ENCODE measurements at regions not wholly inside any gene's neighbourhood (a gene's known extent, or its start where the extent isn't known, plus 50 kb on each side); places are given as distances from the start of the nearest gene placed in this dataset.
"Not testable (repeated sequence)": the region's sequence is repeated elsewhere in the genome, so short reads cannot be mapped to it uniquely, and the experiment has no call there.

- DNase-seq: no peak
- TF ChIP-seq POLR2A (IDR thresholded peaks at IDR 0.05) (no peak), POLR2AphosphoS5 (IDR thresholded peaks at IDR 0.05) (no peak), EP300 (IDR thresholded peaks at IDR 0.05; ENCODE audit: low read depth) (no peak)
- TF ChIP-seq, protein P1, sequence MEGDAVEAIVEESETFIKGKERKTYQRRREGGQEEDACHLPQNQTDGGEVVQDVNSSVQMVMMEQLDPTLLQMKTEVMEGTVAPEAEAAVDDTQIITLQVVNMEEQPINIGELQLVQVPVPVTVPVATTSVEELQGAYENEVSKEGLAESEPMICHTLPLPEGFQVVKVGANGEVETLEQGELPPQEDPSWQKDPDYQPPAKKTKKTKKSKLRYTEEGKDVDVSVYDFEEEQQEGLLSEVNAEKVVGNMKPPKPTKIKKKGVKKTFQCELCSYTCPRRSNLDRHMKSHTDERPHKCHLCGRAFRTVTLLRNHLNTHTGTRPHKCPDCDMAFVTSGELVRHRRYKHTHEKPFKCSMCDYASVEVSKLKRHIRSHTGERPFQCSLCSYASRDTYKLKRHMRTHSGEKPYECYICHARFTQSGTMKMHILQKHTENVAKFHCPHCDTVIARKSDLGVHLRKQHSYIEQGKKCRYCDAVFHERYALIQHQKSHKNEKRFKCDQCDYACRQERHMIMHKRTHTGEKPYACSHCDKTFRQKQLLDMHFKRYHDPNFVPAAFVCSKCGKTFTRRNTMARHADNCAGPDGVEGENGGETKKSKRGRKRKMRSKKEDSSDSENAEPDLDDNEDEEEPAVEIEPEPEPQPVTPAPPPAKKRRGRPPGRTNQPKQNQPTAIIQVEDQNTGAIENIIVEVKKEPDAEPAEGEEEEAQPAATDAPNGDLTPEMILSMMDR (IDR thresholded peaks at IDR 0.05): no peak
- intact Hi-C loops (cut with DNase I; ENCODE audit: low total_unique reads) (no loop called here), in situ Hi-C loops (cut with MboI; ENCODE audit: low pct_ligation_motif_present in 1 of 4, low pct_unique_long_range_greater_than_20kb in 1 of 4, low sequenced_read_pairs in 3 of 4) (no loop called here)
- no peaks in the 10 kb centered on the region for H3K36me3 ChIP-seq
- no peak overlapping the region for H3K27ac ChIP-seq
- no peak overlapping the region for H3K4me3 ChIP-seq
- no peaks in the 10 kb centered on the region for H3K27me3 ChIP-seq
- H3K4me1 ChIP-seq: no peaks in the 10 kb centered on the region
- no peaks in the 10 kb centered on the region for H3K9me3 ChIP-seq
Measured at GRCh38 chr6:48606618-48607017, 495.6 kb upstream of the PTCHD4 start.

DNA sequence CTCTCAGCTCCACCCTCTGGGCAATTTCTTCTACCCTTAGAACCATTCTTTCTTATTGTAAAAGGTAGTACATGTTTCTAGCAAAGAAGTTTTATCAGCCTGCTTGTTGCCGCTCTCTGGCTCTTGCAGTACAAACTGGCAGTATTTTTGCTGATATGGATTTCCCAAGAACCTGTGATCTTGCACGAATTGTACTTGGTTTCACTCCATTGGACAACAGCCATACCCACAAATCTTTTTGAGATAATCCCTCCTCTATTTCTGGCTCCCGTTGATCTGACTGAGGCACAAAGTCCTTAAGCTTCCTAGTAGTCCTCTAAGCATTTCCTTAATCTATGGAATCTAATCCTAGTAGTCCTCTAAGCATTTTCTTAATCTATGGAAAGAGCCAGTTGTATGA, 487.0 kb upstream of the PTCHD4 start:
- 67 to 79% methylated on average over 2 to 3 of the region's 3 CpGs for WGBS, 2 donors (ENCODE audit: low coverage in 1 of 2)
- TF ChIP-seq, protein P1 (IDR thresholded peaks at IDR 0.05): no peak
- TF ChIP-seq EP300 (IDR thresholded peaks at IDR 0.05; ENCODE audit: low read depth) (no peak), POLR2AphosphoS5 (IDR thresholded peaks at IDR 0.05) (no peak), POLR2A (IDR thresholded peaks at IDR 0.05) (no peak)
- no peaks in the 10 kb centered on the region for H3K27me3 ChIP-seq
- no peak for DNase-seq
- intact Hi-C loops (cut with DNase I; ENCODE audit: low total_unique reads): no loop called here
- H3K9me3 ChIP-seq: no peaks in the 10 kb centered on the region
- H3K4me3 ChIP-seq: no peak overlapping the region
- no peaks in the 10 kb centered on the region for H3K36me3 ChIP-seq
- no peaks in the 10 kb centered on the region for H3K4me1 ChIP-seq
- in situ Hi-C loops (cut with MboI; ENCODE audit: low pct_ligation_motif_present in 1 of 4, low pct_unique_long_range_greater_than_20kb in 1 of 4, low sequenced_read_pairs in 3 of 4): no loop called here
- H3K27ac ChIP-seq: no peak overlapping the region

GRCh38 chr6:48596830-48597229, 485.8 kb upstream of the PTCHD4 start:
- intact Hi-C loops (cut with DNase I; ENCODE audit: low total_unique reads) (no loop called here), in situ Hi-C loops (cut with MboI; ENCODE audit: low pct_ligation_motif_present in 1 of 4, low pct_unique_long_range_greater_than_20kb in 1 of 4, low sequenced_read_pairs in 3 of 4) (no loop called here)
- DNase-seq: no peak
- Histone ChIP-seq H3K9me3 (no peaks in the 10 kb centered on the region), H3K4me1 (no peaks in the 10 kb centered on the region), H3K27ac (no peak overlapping the region), H3K4me3 (no peak overlapping the region), H3K27me3 (no peaks in the 10 kb centered on the region), H3K36me3 (no peaks in the 10 kb centered on the region)
- TF ChIP-seq, protein P1 (IDR thresholded peaks at IDR 0.05): no peak
- TF ChIP-seq EP300 (IDR thresholded peaks at IDR 0.05; ENCODE audit: low read depth): no peak
- TF ChIP-seq POLR2A (IDR thresholded peaks at IDR 0.05): no peak

- in situ Hi-C loops (cut with MboI; ENCODE audit: low pct_ligation_motif_present in 1 of 4, low pct_unique_long_range_greater_than_20kb in 1 of 4, low sequenced_read_pairs in 3 of 4); H3K27me3 ChIP-seq; H3K4me3 ChIP-seq; intact Hi-C loops (cut with DNase I; ENCODE audit: low total_unique reads); H3K9me3 ChIP-seq; H3K27ac ChIP-seq; DNase-seq; H3K4me1 ChIP-seq; H3K36me3 ChIP-seq: not testable (repeated sequence)
Measured at GRCh38 chr6:48591158-48591557, 480.2 kb upstream of the PTCHD4 start.

GRCh38 chr6:48584846-48585245, 473.8 kb upstream of the PTCHD4 start:
- intact Hi-C loops (cut with DNase I; ENCODE audit: low total_unique reads): no loop called here
- TF ChIP-seq POLR2A (IDR thresholded peaks at IDR 0.05): no peak
- Histone ChIP-seq H3K4me3 (no peak overlapping the region), H3K9me3 (no peaks in the 10 kb centered on the region), H3K27ac (no peak overlapping the region), H3K36me3 (no peaks in the 10 kb centered on the region), H3K4me1 (no peaks in the 10 kb centered on the region), H3K27me3 (no peaks in the 10 kb centered on the region)
- 59 to 67% methylated on average over 1 of the region's 1 CpG for WGBS, 2 donors (ENCODE audit: low coverage in 1 of 2)
- in situ Hi-C loops (cut with MboI; ENCODE audit: low pct_ligation_motif_present in 1 of 4, low pct_unique_long_range_greater_than_20kb in 1 of 4, low sequenced_read_pairs in 3 of 4): no loop called here
- DNase-seq: no peak
